H1 (cell line): ENCODE measurements at regions not wholly inside any gene's neighbourhood (a gene's known extent, or its start where the extent isn't known, plus 50 kb on each side); places are given as distances from the start of the nearest gene placed in this dataset.

Experiments
- E2F6 ChIP-seq: IDR thresholded peaks from 2 replicates; pipeline ENCODE4 v1.6.1; 2012; ENCODE audit warnings: inconsistent platforms

DNA sequence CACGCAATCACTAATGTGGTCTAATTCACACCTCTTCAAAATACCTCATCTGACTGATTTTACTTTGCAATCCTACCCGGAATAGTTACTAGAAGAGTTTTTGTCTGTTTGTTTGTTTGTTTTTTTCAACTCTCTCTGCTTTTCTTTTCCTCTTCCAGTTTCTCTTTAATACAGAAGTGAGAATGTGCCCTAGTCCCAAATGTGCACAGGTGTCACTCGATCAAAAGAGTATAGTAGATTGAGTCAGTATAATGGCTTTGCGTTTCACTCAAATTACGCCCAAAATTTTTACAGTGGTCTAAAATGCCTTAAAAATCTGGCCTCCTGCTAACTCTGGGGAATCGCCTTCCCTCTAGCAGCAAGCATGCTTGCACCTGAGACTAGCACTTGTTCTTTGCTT lies 1536.8 kb downstream of the KCNT2 start (continued):
- no peak for TF ChIP-seq E2F6
- TF ChIP-seq, all 59 proteins: peak for 0
